Activated T-helper 1 cell treated with anti-CD3 and anti-CD28 coated beads, Interleukin-12 subunit alpha, Interleukin-12 subunit beta, Interleukin-2, Interleukin-4 antibody, amounts not matched to agents 30 ng/mL and 10 ng/mL and 1 ng/mL, durations not matched to agents 14 hours and 24 hours and 36 hours (primary cell): ENCODE measurements at regions not wholly inside any gene's neighbourhood (a gene's known extent, or its start where the extent isn't known, plus 50 kb on each side); places are given as distances from the start of the nearest gene placed in this dataset.

Source experiments
- DNase-seq: peaks from one replicate; pipeline ENCODE4 v3.0.0; 2021; ENCODE audit warnings: low spot score
- H3K27ac Mint-ChIP-seq: one replicate; pipeline ENCODE4 v1.8.0; 2021; ENCODE audit warnings: mild to moderate bottlenecking, mixed read lengths
- H3K27me3 Mint-ChIP-seq: one replicate; pipeline ENCODE4 v1.8.0; 2022; ENCODE audit warnings: mild to moderate bottlenecking, moderate library complexity, mixed read lengths; ENCODE audit not compliant: insufficient read depth
- H3K36me3 Mint-ChIP-seq: one replicate; pipeline ENCODE4 v1.8.0; 2021; ENCODE audit warnings: low read depth, mixed read lengths
- H3K4me1 Mint-ChIP-seq: one replicate; pipeline ENCODE4 v1.8.0; 2021; ENCODE audit warnings: low read depth, mixed read lengths
- H3K4me3 Mint-ChIP-seq: one replicate; pipeline ENCODE4 v1.8.0; 2021; ENCODE audit warnings: mild to moderate bottlenecking, moderate library complexity, mixed read lengths
- H3K9me3 Mint-ChIP-seq: one replicate; pipeline ENCODE4 v1.8.0; 2021; ENCODE audit warnings: mixed read lengths
- intact Hi-C: fragments of 100-400 bp; cut with micrococcal nuclease; formaldehyde crosslinking; loops from one replicate; pipeline ENCODE4 v1.15.1; 2024

DNA sequence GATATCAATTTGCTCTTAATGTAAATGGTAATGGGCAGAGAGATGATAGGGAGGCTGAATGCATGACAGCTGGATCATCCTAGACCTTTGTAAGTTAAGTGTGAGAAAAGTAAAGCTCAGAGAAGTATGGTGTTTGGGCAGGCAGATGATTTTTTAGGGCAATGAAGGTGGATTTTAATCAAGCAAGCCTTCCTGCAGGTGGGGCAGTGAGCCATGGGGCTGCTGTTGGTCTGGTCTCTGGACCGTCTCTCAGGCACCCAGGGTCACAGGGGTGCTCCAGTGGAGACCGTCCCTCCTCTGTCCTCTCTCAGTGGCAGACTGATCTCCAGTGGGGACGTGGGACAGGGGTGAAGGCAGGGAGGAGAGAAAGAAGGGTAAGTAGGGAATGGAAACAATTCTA is 69.8 kb upstream of the STK17B start:
- no peaks in the 10 kb centered on the region for H3K27me3 Mint-ChIP-seq
- peaks cover 16% of the 10 kb centered on the region for H3K9me3 Mint-ChIP-seq
- peak overlapping the region; percentile 63 for H3K4me3 Mint-ChIP-seq
- intact Hi-C loops, result loop anchor here (5.0 to 10.0 kb wide), 2 partner anchors 584 to 744 kb away; partner anchors contain the start of gene SLC39A10
- no peak for DNase-seq
- H3K4me1 Mint-ChIP-seq, result peaks cover 77% of the 10 kb centered on the region
- peak overlapping the region; percentile 99 for H3K27ac Mint-ChIP-seq
- H3K36me3 Mint-ChIP-seq, result peaks cover 12% of the 10 kb centered on the region

DNA sequence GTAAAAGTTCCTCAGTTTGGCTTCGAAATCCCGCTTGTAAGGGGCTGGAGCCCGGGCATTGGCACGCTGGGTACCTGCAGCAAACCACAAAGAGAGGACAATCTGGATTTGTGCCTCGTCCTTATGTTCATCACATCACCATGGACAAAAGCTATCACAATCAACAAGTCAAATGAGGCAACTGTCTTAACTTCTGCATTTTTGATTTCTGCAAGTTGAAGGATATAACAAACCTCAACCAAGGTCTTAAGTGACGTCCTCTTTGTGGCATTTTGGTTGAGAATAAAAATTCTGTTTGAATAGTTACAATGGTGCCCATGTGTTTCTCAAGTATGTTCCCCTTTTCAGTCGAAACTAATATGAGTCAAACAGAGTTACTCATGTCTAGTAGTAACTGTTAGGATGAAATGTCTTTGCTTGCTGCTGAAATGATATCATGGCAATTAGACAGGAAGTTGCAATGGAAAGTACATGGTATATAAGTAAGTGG is 70.8 kb upstream of the STK17B start:
- peaks cover 6% of the 10 kb centered on the region for H3K36me3 Mint-ChIP-seq
- DNase-seq, result peak; percentile 26
- H3K9me3 Mint-ChIP-seq, result peaks cover 8% of the 10 kb centered on the region
- intact Hi-C loops, result loop anchor here (1.0 to 10.0 kb wide), 12 partner anchors 8 to 743 kb away; partner anchors contain the start of gene SLC39A10
- peaks cover 67% of the 10 kb centered on the region for H3K4me1 Mint-ChIP-seq
- H3K27ac Mint-ChIP-seq, result peak overlapping the region; percentile 99
- H3K4me3 Mint-ChIP-seq, result peak overlapping the region; percentile 79
- H3K27me3 Mint-ChIP-seq, result no peaks in the 10 kb centered on the region

DNA sequence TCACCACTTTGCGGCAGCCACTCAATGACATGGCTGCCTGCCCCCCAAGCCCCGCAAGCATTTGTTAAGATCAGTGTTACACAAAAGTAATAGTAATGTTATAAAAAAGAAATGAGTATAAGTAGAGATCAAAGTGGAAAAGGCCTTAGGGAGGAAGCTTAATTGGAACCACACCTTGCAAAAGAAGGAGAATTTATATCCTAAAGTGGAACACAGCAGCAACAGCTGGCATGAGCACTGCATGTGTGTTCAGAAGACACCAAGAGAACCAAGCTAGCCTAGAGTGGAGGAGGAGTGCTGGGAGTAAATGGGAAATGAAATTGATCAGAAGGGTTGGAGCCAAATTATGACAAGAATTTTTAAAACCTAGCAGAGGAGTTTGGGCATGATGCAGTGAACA is 73.1 kb upstream of the STK17B start:
- Mint-ChIP-seq H3K4me3 (no peak overlapping the region), H3K4me1 (peaks cover 58% of the 10 kb centered on the region)

GRCh38 chr2:196244966-196245365 is 73.6 kb upstream of the STK17B start:
- no peak overlapping the region for H3K4me3 Mint-ChIP-seq
- H3K9me3 Mint-ChIP-seq, result no peaks in the 10 kb centered on the region
- H3K27me3 Mint-ChIP-seq, result no peaks in the 10 kb centered on the region
- intact Hi-C loops, result loop anchor here (5.0 to 10.0 kb wide), 2 partner anchors 588 to 740 kb away; partner anchors contain the start of gene SLC39A10
- H3K4me1 Mint-ChIP-seq, result peaks cover 58% of the 10 kb centered on the region
- no peak overlapping the region for H3K27ac Mint-ChIP-seq
- H3K36me3 Mint-ChIP-seq, result no peaks in the 10 kb centered on the region
- no peak for DNase-seq

More for the DNA sequence above, 73.1 kb upstream of the STK17B start:
- no peaks in the 10 kb centered on the region for H3K27me3 Mint-ChIP-seq
- DNase-seq, result no peak
- no peak overlapping the region for H3K27ac Mint-ChIP-seq
- intact Hi-C loops, result loop anchor here (5.0 to 10.0 kb wide), 2 partner anchors 587 to 740 kb away; partner anchors contain the start of gene SLC39A10
- H3K9me3 Mint-ChIP-seq, result no peaks in the 10 kb centered on the region
- H3K36me3 Mint-ChIP-seq, result no peaks in the 10 kb centered on the region

GRCh38 chr2:196245378-196246140 is 74.2 kb upstream of the STK17B start:
- H3K27me3 Mint-ChIP-seq, result no peaks in the 10 kb centered on the region
- H3K4me1 Mint-ChIP-seq, result peaks cover 58% of the 10 kb centered on the region
- intact Hi-C loops, result loop anchor here (10.0 kb wide), 1 partner anchor 739 kb away; no protein-coding TSS in a partner anchor

DNA sequence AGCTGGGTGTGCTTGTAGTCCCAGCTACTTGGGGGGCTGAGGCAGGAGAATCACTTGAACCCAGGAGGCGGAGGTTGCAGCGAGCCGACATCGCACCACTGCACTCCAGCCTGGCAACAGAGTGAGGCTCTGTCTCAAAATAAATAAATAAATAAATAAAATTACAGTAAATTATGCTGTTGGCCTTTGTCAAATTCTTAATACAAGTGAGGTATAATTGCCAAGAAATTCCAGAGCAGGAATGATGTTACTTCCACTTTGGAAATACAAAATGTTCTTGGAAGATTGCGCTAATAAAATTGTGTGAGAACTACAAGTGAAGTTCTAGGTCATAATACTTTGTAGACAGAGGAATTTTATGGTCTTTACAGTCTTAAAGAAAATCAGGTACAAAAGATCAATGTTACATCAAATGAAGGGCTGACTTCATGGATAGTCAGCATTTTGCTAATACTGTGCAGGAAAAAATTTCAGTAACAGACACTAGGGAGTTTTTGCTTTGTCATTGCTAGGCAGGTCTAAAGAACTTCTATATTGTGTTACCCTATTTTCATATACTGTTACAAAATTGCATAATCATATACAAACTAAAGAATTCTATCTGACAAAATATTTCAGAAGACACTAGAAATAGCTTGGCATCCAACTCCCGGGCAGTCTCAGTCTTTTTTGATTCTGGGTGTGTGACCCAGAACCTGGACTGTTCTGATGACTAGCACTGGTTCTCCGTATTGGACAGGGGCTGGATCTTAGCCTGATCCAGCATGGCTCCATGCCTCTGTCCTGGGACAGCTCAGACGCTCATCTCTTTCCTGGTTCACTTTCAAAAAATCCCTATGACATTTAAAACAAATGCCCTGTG is 76.0 kb upstream of the STK17B start:
- Mint-ChIP-seq H3K27ac (no peak overlapping the region), H3K4me1 (peaks cover 59% of the 10 kb centered on the region), H3K9me3 (no peaks in the 10 kb centered on the region), H3K36me3 (peaks cover 5% of the 10 kb centered on the region), H3K27me3 (no peaks in the 10 kb centered on the region), H3K4me3 (no peak overlapping the region)
- no peak for DNase-seq
- intact Hi-C loops, result loop anchor here (10.0 kb wide), 1 partner anchor 737 kb away; no protein-coding TSS in a partner anchor

More at GRCh38 chr2:196245378-196246140, 74.2 kb upstream of the STK17B start:
- H3K36me3 Mint-ChIP-seq, result no peaks in the 10 kb centered on the region
- DNase-seq, result no peak
- no peak overlapping the region for H3K4me3 Mint-ChIP-seq
- H3K9me3 Mint-ChIP-seq, result no peaks in the 10 kb centered on the region
- H3K27ac Mint-ChIP-seq, result no peak overlapping the region

GRCh38 chr2:196247976-196248280 is 76.5 kb upstream of the STK17B start:
- Mint-ChIP-seq H3K36me3 (peaks cover 8% of the 10 kb centered on the region), H3K9me3 (no peaks in the 10 kb centered on the region), H3K27me3 (no peaks in the 10 kb centered on the region), H3K27ac (no peak overlapping the region), H3K4me3 (no peak overlapping the region), H3K4me1 (peaks cover 65% of the 10 kb centered on the region)
- DNase-seq, result no peak
- intact Hi-C loops, result loop anchor here (10.0 kb wide), 1 partner anchor 737 kb away; no protein-coding TSS in a partner anchor

DNA sequence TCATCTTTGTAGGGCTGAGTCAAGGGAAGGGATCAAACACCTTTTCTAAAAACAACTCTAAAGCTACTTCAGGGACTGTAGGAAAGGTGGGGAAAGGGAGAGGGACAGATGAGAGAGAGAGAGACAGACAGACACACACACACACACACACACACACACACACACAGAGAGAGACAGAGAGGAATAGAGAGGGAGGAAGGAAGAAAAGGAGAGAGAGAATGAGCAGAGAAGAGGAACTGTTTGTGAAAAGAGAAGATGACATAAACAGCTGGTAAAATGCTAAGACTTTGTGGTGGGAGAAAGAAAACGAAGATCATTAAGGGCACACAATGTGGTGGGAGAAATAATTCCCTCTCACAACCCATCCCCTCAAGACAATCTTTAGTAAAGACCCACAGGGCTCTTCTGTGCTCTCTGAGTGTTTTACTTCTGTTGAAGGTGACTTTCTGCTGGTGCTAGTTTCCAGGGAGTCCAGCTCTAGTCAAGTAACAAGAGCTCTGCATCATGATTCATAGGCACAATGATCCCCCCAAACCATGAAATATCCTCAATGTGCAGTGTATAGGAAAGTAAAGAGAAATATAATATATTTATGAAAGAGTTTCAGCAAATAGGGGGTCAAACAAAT is 77.2 kb upstream of the STK17B start:
- H3K27ac Mint-ChIP-seq, result no peak overlapping the region
- peaks cover 71% of the 10 kb centered on the region for H3K4me1 Mint-ChIP-seq
- intact Hi-C loops, result loop anchor here (1.0 to 10.0 kb wide), 2 partner anchors 10 to 736 kb away; no protein-coding TSS in a partner anchor
- DNase-seq, result no peak
- H3K4me3 Mint-ChIP-seq, result no peak overlapping the region
- peaks cover 8% of the 10 kb centered on the region for H3K36me3 Mint-ChIP-seq
- no peaks in the 10 kb centered on the region for H3K27me3 Mint-ChIP-seq
- H3K9me3 Mint-ChIP-seq, result no peaks in the 10 kb centered on the region

DNA sequence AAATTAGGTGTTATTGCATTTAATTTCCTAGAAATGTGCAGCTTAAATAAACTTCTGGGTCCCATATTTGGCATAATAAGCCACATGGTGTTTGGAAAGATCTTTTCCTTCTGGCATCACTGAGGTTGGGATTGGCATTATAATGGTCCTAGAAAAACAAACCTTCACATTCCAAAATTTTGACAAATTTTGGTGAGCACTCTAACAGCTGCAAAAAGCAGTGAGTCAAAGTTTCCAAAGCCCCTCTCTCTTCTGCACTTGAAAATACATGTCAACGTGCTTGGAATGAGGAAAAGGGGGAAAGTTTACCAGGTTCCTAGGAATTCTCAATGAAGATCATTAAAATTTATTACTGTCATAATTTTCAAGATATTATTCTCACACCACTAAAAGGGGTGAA is 77.8 kb upstream of the STK17B start:
- H3K4me3 Mint-ChIP-seq, result no peak overlapping the region
- H3K27me3 Mint-ChIP-seq, result no peaks in the 10 kb centered on the region
- DNase-seq, result no peak
- peaks cover 8% of the 10 kb centered on the region for H3K36me3 Mint-ChIP-seq
- intact Hi-C loops, result loop anchor here (1.0 to 10.0 kb wide), 2 partner anchors 9 to 736 kb away; no protein-coding TSS in a partner anchor
- H3K27ac Mint-ChIP-seq, result no peak overlapping the region
- H3K9me3 Mint-ChIP-seq, result no peaks in the 10 kb centered on the region
- H3K4me1 Mint-ChIP-seq, result peaks cover 77% of the 10 kb centered on the region

- Mint-ChIP-seq H3K27ac (peak overlapping the region; percentile 28), H3K36me3 (peaks cover 8% of the 10 kb centered on the region), H3K9me3 (no peaks in the 10 kb centered on the region), H3K4me1 (peaks cover 76% of the 10 kb centered on the region), H3K4me3 (no peak overlapping the region), H3K27me3 (no peaks in the 10 kb centered on the region)
- DNase-seq, result no peak
- intact Hi-C loops, result loop anchor here (1.0 to 10.0 kb wide), 2 partner anchors 8 to 735 kb away; no protein-coding TSS in a partner anchor
Measured at GRCh38 chr2:196249860-196250259, 78.5 kb upstream of the STK17B start.

- DNase-seq, result no peak
- intact Hi-C loops, result no loop called here
- Mint-ChIP-seq H3K27me3 (no peaks in the 10 kb centered on the region), H3K27ac (peak overlapping the region; percentile 45), H3K4me1 (peaks cover 63% of the 10 kb centered on the region), H3K36me3 (peaks cover 8% of the 10 kb centered on the region), H3K9me3 (no peaks in the 10 kb centered on the region), H3K4me3 (no peak overlapping the region)
Measured at GRCh38 chr2:196251132-196251531, 79.8 kb upstream of the STK17B start.

GRCh38 chr2:196252408-196253115 is 81.2 kb upstream of the STK17B start:
- peaks cover 5% of the 10 kb centered on the region for H3K9me3 Mint-ChIP-seq
- H3K27ac Mint-ChIP-seq, result peak overlapping the region; percentile 88
- no peaks in the 10 kb centered on the region for H3K27me3 Mint-ChIP-seq
- no peak overlapping the region for H3K4me3 Mint-ChIP-seq
- intact Hi-C loops, result loop anchor here (1.0 kb wide), 3 partner anchors 8 to 41 kb away; no protein-coding TSS in a partner anchor
- peaks cover 75% of the 10 kb centered on the region for H3K4me1 Mint-ChIP-seq
- DNase-seq, result no peak
- H3K36me3 Mint-ChIP-seq, result peaks cover 13% of the 10 kb centered on the region
